Tibial nerve (tissue), 3 donors: ENCODE measurements at regions not wholly inside any gene's neighbourhood (a gene's known extent, or its start where the extent isn't known, plus 50 kb on each side); places are given as distances from the start of the nearest gene placed in this dataset.

ENCODE experiments used
- CTCF ChIP-seq, 5 experiments: fragments of 200-600 bp in 3 of 5; fragments of 450-650 bp in 2 of 5; sonication (generic) in 3 of 5; IDR thresholded peaks; one replicate each; pipeline ENCODE4 v1.5.1; 2016 to 2019; ENCODE audit warnings: antibody characterized with exemption in 5 of 5, mild to moderate bottlenecking in 3 of 5, moderate library complexity in 2 of 5
- POLR2A ChIP-seq, 2 donors: fragments of 450-650 bp; IDR thresholded peaks; one replicate each; pipeline ENCODE4 v1.6.1; 2017; ENCODE audit warnings: antibody characterized with exemption in 2 of 2, mild to moderate bottlenecking in 2 of 2, moderate library complexity in 2 of 2

- no peak for TF ChIP-seq CTCF (IDR thresholded peaks at IDR 0.05)
- TF ChIP-seq POLR2A (IDR thresholded peaks at IDR 0.05): no peak
Measured at GRCh38 chr3:150252462-150252861, 155.6 kb upstream of the TSC22D2 start.
